Loucy (cell line): ENCODE measurements at regions not wholly inside any gene's neighbourhood (a gene's known extent, or its start where the extent isn't known, plus 50 kb on each side); places are given as distances from the start of the nearest gene placed in this dataset.

Source experiments
- H2AFZ ChIP-seq: fragments of 200-600 bp; sonication (generic); 2 replicates; pipeline ENCODE4 v1.6.0; 2016; ENCODE audit warnings: antibody characterized with exemption, mild to moderate bottlenecking, low read length, moderate library complexity
- H3F3A ChIP-seq: fragments of 200-600 bp; 2 replicates; pipeline ENCODE4 v1.6.0; 2016; ENCODE audit warnings: antibody characterized with exemption, low read depth, mild to moderate bottlenecking
- H3K27me3 ChIP-seq: fragments of 200-600 bp; sonication (generic); 2 replicates; pipeline ENCODE4 v1.6.1; 2014; ENCODE audit warnings: low read length, mild to moderate bottlenecking; ENCODE audit not compliant: insufficient read depth, poor library complexity, severe bottlenecking
- H3K36me3 ChIP-seq: fragments of 200-600 bp; sonication (generic); 2 replicates; pipeline ENCODE4 v1.6.1; 2016; ENCODE audit warnings: low read length; ENCODE audit not compliant: insufficient read depth
- H3K4me1 ChIP-seq: fragments of 200-600 bp; sonication (generic); 2 replicates; pipeline ENCODE4 v1.5.1; 2014; ENCODE audit warnings: low read length, mild to moderate bottlenecking; ENCODE audit not compliant: insufficient read depth, poor library complexity, severe bottlenecking
- H3K4me2 ChIP-seq: fragments of 200-600 bp; sonication (generic); 2 replicates; pipeline ENCODE4 v1.6.0; 2014; ENCODE audit warnings: antibody characterized with exemption, low read length, low read depth, mild to moderate bottlenecking; ENCODE audit not compliant: poor library complexity, severe bottlenecking
- H3K4me3 ChIP-seq: fragments of 200-600 bp; sonication (generic); 2 replicates; pipeline ENCODE4 v1.5.1; 2014; ENCODE audit warnings: low read length, mild to moderate bottlenecking, mixed read lengths; ENCODE audit not compliant: poor library complexity, severe bottlenecking
- H3K79me2 ChIP-seq: fragments of 200-600 bp; sonication (generic); 2 replicates; pipeline ENCODE4 v1.6.1; 2014; ENCODE audit warnings: low read length; ENCODE audit not compliant: insufficient read depth
- H3K9ac ChIP-seq: fragments of 200-600 bp; sonication (generic); 2 replicates; pipeline ENCODE4 v1.6.0; 2014; ENCODE audit warnings: mild to moderate bottlenecking, low read depth, low read length, moderate library complexity; ENCODE audit not compliant: poor library complexity, severe bottlenecking
- H3K9me2 ChIP-seq: fragments of 200-600 bp; sonication (generic); replicated peaks from 2 replicates; pipeline ENCODE4 v1.6.1; 2016; ENCODE audit warnings: low read depth, low read length, mixed read lengths
- H3K9me3 ChIP-seq: fragments of 200-600 bp; sonication (generic); 2 replicates; pipeline ENCODE4 v1.6.1; 2014; ENCODE audit warnings: mild to moderate bottlenecking, antibody characterized with exemption, low read length, low read depth; ENCODE audit not compliant: insufficient read depth
- H4K20me1 ChIP-seq: fragments of 200-600 bp; sonication (generic); 2 replicates; pipeline ENCODE4 v1.6.0; 2014; ENCODE audit warnings: antibody characterized with exemption, low read length, mild to moderate bottlenecking; ENCODE audit not compliant: insufficient read depth, poor library complexity, severe bottlenecking
- CTCF ChIP-seq: fragments of 200-600 bp; sonication (generic); conservative IDR thresholded peaks from 2 replicates; pipeline ENCODE4 v1.5.1; 2014; ENCODE audit warnings: mild to moderate bottlenecking, antibody characterized with exemption, low read length
- EZH2phosphoT487 ChIP-seq: fragments of 200-600 bp; IDR thresholded peaks from 2 replicates; pipeline ENCODE4 v1.6.1; 2018; ENCODE audit warnings: antibody characterized with exemption, mild to moderate bottlenecking, moderate library complexity, borderline replicate concordance

GRCh38 chr10:128302808-128303207 is 176.6 kb upstream of the MKI67 start:
- no peak overlapping the region for H3K4me3 ChIP-seq
- H3K4me1 ChIP-seq = no peaks in the 10 kb centered on the region
- no peak overlapping the region for H3K9ac ChIP-seq
- no peak overlapping the region for H2AFZ ChIP-seq
- no peaks in the 10 kb centered on the region for H3K79me2 ChIP-seq
- H3K9me2 ChIP-seq = no peaks in the 10 kb centered on the region
- peaks cover 16% of the 10 kb centered on the region; the same call in 1 of the 2 replicates for H3K36me3 ChIP-seq
- no peaks in the 10 kb centered on the region for H4K20me1 ChIP-seq
- TF ChIP-seq CTCF = no peak
- no peaks in the 10 kb centered on the region for H3F3A ChIP-seq
- no peak overlapping the region for H3K4me2 ChIP-seq
- H3K9me3 ChIP-seq = peaks cover 13% of the 10 kb centered on the region; the same call in 1 of the 2 replicates
- no peaks in the 10 kb centered on the region for H3K27me3 ChIP-seq

GRCh38 chr10:128304271-128304670 is 178.0 kb upstream of the MKI67 start:
- no peaks in the 10 kb centered on the region for H3K4me1 ChIP-seq
- no peaks in the 10 kb centered on the region for H3F3A ChIP-seq
- no peaks in the 10 kb centered on the region for H4K20me1 ChIP-seq
- H3K9me2 ChIP-seq = no peaks in the 10 kb centered on the region
- TF ChIP-seq EZH2phosphoT487 (no peak), CTCF (no peak)
- no peaks in the 10 kb centered on the region for H3K79me2 ChIP-seq
- H3K4me3 ChIP-seq = no peak overlapping the region
- H2AFZ ChIP-seq = no peak overlapping the region
- peaks cover 13% of the 10 kb centered on the region; the same call in 1 of the 2 replicates for H3K9me3 ChIP-seq
- H3K36me3 ChIP-seq = peaks cover 17% of the 10 kb centered on the region; the same call in 1 of the 2 replicates
- no peaks in the 10 kb centered on the region for H3K27me3 ChIP-seq
- no peak overlapping the region for H3K9ac ChIP-seq
- no peak overlapping the region for H3K4me2 ChIP-seq

DNA sequence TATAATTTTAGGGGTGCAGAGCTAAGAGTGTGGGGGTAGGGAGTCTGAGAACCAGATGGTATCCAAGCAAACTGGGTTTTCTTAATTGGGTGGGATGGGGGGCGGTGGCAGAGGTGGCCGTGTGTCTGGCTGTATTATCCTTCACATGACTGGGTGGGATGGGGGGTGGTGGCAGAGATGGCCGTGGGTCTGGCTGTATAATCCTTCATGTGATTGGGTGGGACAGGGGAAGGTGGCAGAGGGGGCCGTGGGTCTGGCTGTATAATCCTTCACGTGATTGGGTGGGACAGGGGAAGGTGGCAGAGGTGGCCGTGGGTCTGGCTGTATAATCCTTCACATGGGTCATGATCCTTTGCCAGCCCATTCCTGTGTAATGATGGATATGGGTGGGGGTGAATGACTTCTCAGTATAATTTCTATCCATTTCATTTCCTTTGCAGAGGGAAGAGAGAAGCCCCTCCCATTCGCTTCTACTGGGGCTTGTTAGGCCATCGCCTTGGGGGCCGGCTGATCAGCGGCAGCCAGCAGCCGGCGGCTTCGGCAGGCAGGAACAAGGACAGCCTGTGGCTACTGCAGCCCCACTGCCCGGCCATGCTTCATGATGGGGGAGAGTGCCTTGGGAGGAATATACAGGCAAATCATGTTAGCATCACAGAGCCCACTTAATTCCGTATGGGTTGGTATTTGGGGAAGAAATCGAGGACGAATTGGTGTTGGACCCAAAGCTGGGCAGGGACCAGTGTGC is 179.6 kb upstream of the MKI67 start:
- H2AFZ ChIP-seq = no peak overlapping the region
- no peaks in the 10 kb centered on the region for H4K20me1 ChIP-seq
- H3K4me1 ChIP-seq = no peaks in the 10 kb centered on the region
- TF ChIP-seq EZH2phosphoT487 (no peak), CTCF (no peak)
- no peak overlapping the region for H3K4me2 ChIP-seq
- no peak overlapping the region for H3K9ac ChIP-seq
- no peak overlapping the region for H3K4me3 ChIP-seq
- H3K79me2 ChIP-seq = no peaks in the 10 kb centered on the region
- H3F3A ChIP-seq = no peaks in the 10 kb centered on the region
- no peaks in the 10 kb centered on the region for H3K9me2 ChIP-seq
- peaks cover 10% of the 10 kb centered on the region; the same call in 1 of the 2 replicates for H3K9me3 ChIP-seq
- peaks cover 17% of the 10 kb centered on the region; the same call in 1 of the 2 replicates for H3K36me3 ChIP-seq
- H3K27me3 ChIP-seq = no peaks in the 10 kb centered on the region
